MV-4-11 (cell line): ENCODE measurements at regions not wholly inside any gene's neighbourhood (a gene's known extent, or its start where the extent isn't known, plus 50 kb on each side); places are given as distances from the start of the nearest gene placed in this dataset.
A peak's percentile ranks its signal among the peaks of the same experiment; 100 is the strongest.

Experiments
- DNase-seq: peaks from one replicate; lab custom pipeline; 2025; lab: John Stamatoyannopoulos, UW

GRCh38 chr12:94712815-94713515 is 62.6 kb upstream of the TMCC3 start:
- DNase-seq: no peak

- DNase-seq: peak; percentile 36
Observed at GRCh38 chr12:94710933-94711332, 60.6 kb upstream of the TMCC3 start.

GRCh38 chr12:94707892-94708291 is 57.5 kb upstream of the TMCC3 start:
- DNase-seq: no peak

GRCh38 chr12:94707036-94707435 is 56.7 kb upstream of the TMCC3 start:
- no peak for DNase-seq

GRCh38 chr12:94706250-94706661 is 55.9 kb upstream of the TMCC3 start:
- DNase-seq: no peak

- DNase-seq: no peak
Observed at GRCh38 chr12:94705676-94706075, 55.3 kb upstream of the TMCC3 start.

GRCh38 chr12:94704452-94705306 is 54.3 kb upstream of the TMCC3 start:
- no peak for DNase-seq

GRCh38 chr12:94702696-94703095 is 52.3 kb upstream of the TMCC3 start:
- DNase-seq: no peak

GRCh38 chr12:94701711-94702110 is 51.4 kb upstream of the TMCC3 start:
- DNase-seq: no peak

- no peak for DNase-seq
Observed at GRCh38 chr12:94700662-94701061, 50.3 kb upstream of the TMCC3 start.
